Vagina (tissue), 2 donors: ENCODE measurements at regions not wholly inside any gene's neighbourhood (a gene's known extent, or its start where the extent isn't known, plus 50 kb on each side); places are given as distances from the start of the nearest gene placed in this dataset.

Experiments
- DNase-seq, 2 donors: peaks; one replicate each; pipeline ENCODE4 v3.0.0-alpha.2; 2017; ENCODE audit errors: extremely low spot score in 2 of 2
- H3K27ac ChIP-seq: fragments of 200-600 bp; sonication (generic); one replicate; pipeline ENCODE4 v1.5.1; 2019
- H3K27me3 ChIP-seq: fragments of 200-600 bp; sonication (generic); one replicate; pipeline ENCODE4 v1.5.1; 2019
- H3K36me3 ChIP-seq, 2 donors: fragments of 200-600 bp; sonication (generic); one replicate each; pipeline ENCODE4 v1.5.1; 2017 to 2019
- H3K4me1 ChIP-seq: fragments of 200-600 bp; sonication (generic); one replicate; pipeline ENCODE4 v1.5.1; 2019
- H3K4me3 ChIP-seq, 2 donors: fragments of 200-600 bp; sonication (generic); 1 replicate in 1 of 2; 2 replicates in 1 of 2; pipeline ENCODE4 v1.5.1; 2016 to 2019
- H3K9me3 ChIP-seq: fragments of 200-600 bp; sonication (generic); one replicate; pipeline ENCODE4 v1.5.1; 2019
- POLR2A ChIP-seq, 2 donors: fragments of 450-650 bp; IDR thresholded peaks; one replicate each; pipeline ENCODE4 v1.6.1; 2017; ENCODE audit warnings: antibody characterized with exemption in 2 of 2, mild to moderate bottlenecking in 2 of 2, moderate library complexity in 2 of 2
- POLR2AphosphoS5 ChIP-seq, 2 donors: sonication (generic); formaldehyde crosslinking; IDR thresholded peaks; one replicate each; pipeline ENCODE4 v1.9.0; 2017; ENCODE audit warnings: antibody characterized with exemption in 2 of 2, mild to moderate bottlenecking in 2 of 2, low read depth in 1 of 2; ENCODE audit not compliant: insufficient read depth in 1 of 2
- intact Hi-C: fragments of 100-400 bp; cut with DNase I; formaldehyde crosslinking; loops from one replicate; pipeline ENCODE4 v1.15.1; 2023
- TF ChIP-seq, protein P1 (sequence below), 3 experiments: fragments of 450-650 bp in 2 of 3; fragments of 200-600 bp in 1 of 3; sonication (generic) in 1 of 3; IDR thresholded peaks; one replicate each; pipeline ENCODE4 v1.5.1; 2017 to 2019; ENCODE audit warnings: antibody characterized with exemption in 3 of 3, mild to moderate bottlenecking in 2 of 3, moderate library complexity in 2 of 3

DNA sequence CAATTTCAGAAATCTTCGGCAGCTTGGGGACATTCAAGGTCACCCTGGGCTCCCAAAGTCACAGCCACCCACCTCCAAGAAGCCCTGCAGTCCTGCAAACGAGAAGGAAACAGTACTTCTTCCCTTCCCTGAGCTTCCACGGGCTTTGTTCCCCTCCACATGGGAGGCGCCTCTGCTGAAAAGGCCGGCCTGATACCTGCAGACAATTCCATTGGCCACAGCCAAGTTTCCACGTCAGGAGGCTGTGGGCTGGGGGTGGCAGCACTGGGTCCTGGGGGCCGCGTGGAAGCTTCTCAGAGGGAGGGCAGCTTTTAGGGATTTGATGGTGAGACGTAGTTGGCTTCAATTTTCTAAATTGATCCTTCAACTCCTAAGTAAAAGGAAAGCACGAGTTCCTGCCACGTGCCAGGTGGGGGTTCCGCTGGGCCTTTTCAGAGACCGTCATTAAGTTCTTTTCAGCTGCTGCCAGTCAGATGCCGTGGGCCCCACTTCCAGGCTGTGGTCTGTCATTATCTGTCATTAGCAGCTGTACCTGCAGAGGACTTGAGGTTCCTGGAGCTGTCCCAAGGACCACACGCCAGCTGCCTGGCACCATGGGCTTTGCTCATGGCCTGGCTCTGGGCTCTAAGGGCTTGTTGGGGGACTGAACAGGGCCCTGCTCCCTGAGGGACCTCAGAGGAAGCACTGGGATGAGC lies 98.7 kb downstream of the CRYAA start:
- no peaks in the 10 kb centered on the region for H3K36me3 ChIP-seq
- H3K9me3 ChIP-seq: no peaks in the 10 kb centered on the region
- TF ChIP-seq, protein P1, sequence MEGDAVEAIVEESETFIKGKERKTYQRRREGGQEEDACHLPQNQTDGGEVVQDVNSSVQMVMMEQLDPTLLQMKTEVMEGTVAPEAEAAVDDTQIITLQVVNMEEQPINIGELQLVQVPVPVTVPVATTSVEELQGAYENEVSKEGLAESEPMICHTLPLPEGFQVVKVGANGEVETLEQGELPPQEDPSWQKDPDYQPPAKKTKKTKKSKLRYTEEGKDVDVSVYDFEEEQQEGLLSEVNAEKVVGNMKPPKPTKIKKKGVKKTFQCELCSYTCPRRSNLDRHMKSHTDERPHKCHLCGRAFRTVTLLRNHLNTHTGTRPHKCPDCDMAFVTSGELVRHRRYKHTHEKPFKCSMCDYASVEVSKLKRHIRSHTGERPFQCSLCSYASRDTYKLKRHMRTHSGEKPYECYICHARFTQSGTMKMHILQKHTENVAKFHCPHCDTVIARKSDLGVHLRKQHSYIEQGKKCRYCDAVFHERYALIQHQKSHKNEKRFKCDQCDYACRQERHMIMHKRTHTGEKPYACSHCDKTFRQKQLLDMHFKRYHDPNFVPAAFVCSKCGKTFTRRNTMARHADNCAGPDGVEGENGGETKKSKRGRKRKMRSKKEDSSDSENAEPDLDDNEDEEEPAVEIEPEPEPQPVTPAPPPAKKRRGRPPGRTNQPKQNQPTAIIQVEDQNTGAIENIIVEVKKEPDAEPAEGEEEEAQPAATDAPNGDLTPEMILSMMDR (IDR thresholded peaks at IDR 0.05): no peak
- no peaks in the 10 kb centered on the region for H3K27me3 ChIP-seq
- no peak overlapping the region for H3K27ac ChIP-seq
- no peak for DNase-seq
- H3K4me3 ChIP-seq: no peak overlapping the region
- intact Hi-C loops: no loop called here
- H3K4me1 ChIP-seq: peaks cover 10% of the 10 kb centered on the region

DNA sequence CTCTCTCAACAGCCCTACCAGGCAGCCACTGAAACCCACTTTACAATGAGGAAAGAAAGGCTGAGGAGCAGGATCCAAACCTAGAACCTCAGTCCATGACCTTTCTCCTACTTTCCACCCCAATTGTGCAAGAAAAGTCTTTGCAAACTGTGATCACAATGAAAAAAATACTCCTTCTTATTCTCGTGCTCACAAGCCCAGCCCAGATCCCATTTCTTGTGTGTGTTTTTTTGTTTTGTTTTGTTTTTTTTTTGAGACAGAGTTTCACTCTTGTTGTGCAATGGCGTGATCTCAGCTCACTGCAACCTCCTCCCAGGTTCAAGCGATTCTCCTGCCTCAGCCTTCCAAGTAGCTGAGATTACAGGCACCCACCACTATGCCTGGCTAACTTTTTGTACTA lies 97.7 kb downstream of the CRYAA start:
- Histone ChIP-seq H3K4me1 (peaks cover 10% of the 10 kb centered on the region), H3K4me3 (no peak overlapping the region), H3K27me3 (no peaks in the 10 kb centered on the region), H3K9me3 (no peaks in the 10 kb centered on the region), H3K36me3 (no peaks in the 10 kb centered on the region), H3K27ac (peak overlapping the region; percentile 44)
- intact Hi-C loops: no loop called here
- no peak for DNase-seq
- no peak for TF ChIP-seq POLR2A (IDR thresholded peaks at IDR 0.05)
- no peak for TF ChIP-seq POLR2AphosphoS5 (IDR thresholded peaks at IDR 0.05; ENCODE audit: insufficient read depth in 1 of 2, low read depth in 1 of 2)
- TF ChIP-seq, protein P1 (IDR thresholded peaks at IDR 0.05): no peak

DNA sequence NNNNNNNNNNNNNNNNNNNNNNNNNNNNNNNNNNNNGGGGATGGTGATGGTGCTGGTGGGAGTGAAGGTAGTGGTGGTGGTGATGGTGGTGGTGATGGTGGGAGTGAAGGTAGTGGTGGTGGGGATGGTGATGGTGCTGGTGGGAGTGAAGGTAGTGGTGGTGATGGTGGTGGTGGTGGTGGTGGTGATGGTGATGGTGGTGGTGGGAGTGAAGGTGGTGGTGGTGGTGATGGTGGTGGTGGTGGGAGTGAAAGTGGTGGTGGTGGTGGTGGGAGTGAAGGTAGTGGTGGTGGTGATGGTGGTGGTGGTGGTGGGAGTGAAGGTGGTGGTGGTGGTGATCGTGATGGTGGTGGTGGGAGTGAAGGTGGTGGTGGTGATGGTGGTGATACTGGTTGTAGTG lies 93.6 kb downstream of the CRYAA start:
- no peak for TF ChIP-seq POLR2A (IDR thresholded peaks at IDR 0.05)
- TF ChIP-seq, protein P1 (IDR thresholded peaks at IDR 0.05): no peak
- no peak for TF ChIP-seq POLR2AphosphoS5 (IDR thresholded peaks at IDR 0.05; ENCODE audit: insufficient read depth in 1 of 2, low read depth in 1 of 2)
- no peaks in the 10 kb centered on the region for H3K4me1 ChIP-seq
- peak; percentile 98 to 100 for DNase-seq
- H3K36me3 ChIP-seq: no peaks in the 10 kb centered on the region
- H3K9me3 ChIP-seq: no peaks in the 10 kb centered on the region
- intact Hi-C loops: no loop called here
- H3K27ac ChIP-seq: no peak overlapping the region
- H3K27me3 ChIP-seq: no peaks in the 10 kb centered on the region
- no peak overlapping the region for H3K4me3 ChIP-seq
